ENCODE measurements at regions not wholly inside any gene's neighbourhood (a gene's known extent, or its start where the extent isn't known, plus 50 kb on each side); places are given as distances from the start of the nearest gene placed in this dataset.

DNA sequence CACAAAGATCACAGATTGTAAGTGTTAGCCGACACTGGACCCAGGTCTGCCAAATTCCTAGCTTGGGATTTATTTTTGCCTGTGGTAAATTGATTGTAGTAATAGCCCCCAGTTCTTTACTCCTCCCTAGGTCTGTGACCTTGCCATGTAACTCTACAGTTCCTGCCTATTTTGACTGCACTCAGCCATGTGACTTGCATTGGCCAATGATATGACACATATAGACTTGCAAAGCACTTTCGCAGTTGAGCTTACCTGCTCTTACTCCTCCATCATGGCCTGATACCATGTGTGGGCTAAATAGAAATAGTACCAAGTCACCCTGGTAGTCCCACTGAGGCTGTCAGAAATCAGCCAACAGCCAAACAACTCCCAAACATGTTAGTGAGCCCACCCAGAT lies 240.3 kb downstream of the DUSP6 start:
- H3K27me3 ChIP-seq = no peaks in the 10 kb centered on the region
- no peaks in the 10 kb centered on the region for H3K36me3 ChIP-seq
- peaks cover 0 to 6% of the 10 kb centered on the region in 2 donors for H3K9me3 ChIP-seq
- no peak for DNase-seq (ENCODE audit: low spot score in 2 of 2)
- TF ChIP-seq, protein P1, sequence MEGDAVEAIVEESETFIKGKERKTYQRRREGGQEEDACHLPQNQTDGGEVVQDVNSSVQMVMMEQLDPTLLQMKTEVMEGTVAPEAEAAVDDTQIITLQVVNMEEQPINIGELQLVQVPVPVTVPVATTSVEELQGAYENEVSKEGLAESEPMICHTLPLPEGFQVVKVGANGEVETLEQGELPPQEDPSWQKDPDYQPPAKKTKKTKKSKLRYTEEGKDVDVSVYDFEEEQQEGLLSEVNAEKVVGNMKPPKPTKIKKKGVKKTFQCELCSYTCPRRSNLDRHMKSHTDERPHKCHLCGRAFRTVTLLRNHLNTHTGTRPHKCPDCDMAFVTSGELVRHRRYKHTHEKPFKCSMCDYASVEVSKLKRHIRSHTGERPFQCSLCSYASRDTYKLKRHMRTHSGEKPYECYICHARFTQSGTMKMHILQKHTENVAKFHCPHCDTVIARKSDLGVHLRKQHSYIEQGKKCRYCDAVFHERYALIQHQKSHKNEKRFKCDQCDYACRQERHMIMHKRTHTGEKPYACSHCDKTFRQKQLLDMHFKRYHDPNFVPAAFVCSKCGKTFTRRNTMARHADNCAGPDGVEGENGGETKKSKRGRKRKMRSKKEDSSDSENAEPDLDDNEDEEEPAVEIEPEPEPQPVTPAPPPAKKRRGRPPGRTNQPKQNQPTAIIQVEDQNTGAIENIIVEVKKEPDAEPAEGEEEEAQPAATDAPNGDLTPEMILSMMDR (IDR thresholded peaks at IDR 0.05) = no peak
- H3K4me3 ChIP-seq = no peak overlapping the region
- intact Hi-C loops (cut with DNase I) = no loop called here
- H3K27ac ChIP-seq = no peak overlapping the region
- H3K4me1 ChIP-seq = no peaks in the 10 kb centered on the region

DNA sequence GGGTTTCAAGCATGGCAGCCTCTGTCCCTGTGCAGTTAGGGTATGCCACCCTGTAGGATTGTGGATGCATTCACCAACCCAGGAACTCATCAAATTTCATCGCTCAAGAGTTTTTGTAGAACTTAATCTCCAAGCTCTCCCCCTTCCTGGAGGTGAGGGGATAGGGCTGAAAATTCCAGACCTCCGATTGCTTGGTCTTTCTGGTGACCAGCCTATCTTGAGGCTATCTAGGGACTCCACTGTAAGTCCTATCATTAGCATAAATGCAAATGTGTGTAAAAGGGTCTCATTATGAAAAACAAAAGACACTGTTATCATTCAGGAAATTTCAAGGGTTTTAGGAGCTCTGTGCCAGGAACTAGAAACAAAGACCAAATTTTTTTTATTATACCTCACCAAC lies 244.0 kb downstream of the DUSP6 start:
- no peaks in the 10 kb centered on the region for H3K27me3 ChIP-seq
- no peaks in the 10 kb centered on the region for H3K4me1 ChIP-seq
- no peak overlapping the region for H3K27ac ChIP-seq
- intact Hi-C loops (cut with DNase I) = no loop called here
- no peaks in the 10 kb centered on the region for H3K36me3 ChIP-seq
- DNase-seq (ENCODE audit: low spot score in 2 of 2) = no peak
- no peaks in the 10 kb centered on the region for H3K9me3 ChIP-seq
- TF ChIP-seq, protein P1 (IDR thresholded peaks at IDR 0.05) = no peak
- H3K4me3 ChIP-seq = no peak overlapping the region

DNA sequence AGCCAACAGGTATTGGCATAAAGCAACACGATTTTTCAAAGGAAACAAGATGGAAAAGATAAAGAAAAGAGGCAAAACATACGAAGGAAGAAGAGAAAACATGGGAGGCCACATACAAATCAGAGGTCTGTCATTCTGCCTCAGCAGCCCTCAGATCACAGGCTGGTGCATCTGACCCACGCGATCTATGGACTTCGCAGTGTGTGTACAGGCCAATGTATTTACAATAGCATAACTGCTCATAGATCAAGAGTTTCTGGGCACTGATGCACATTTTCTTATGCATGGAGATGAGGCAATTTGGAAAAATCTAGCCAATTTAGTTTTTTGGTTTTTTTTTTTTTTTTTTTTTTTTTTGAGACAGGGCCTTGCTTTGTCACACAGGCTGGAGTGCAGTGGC lies 245.4 kb downstream of the DUSP6 start:
- TF ChIP-seq, protein P1 (IDR thresholded peaks at IDR 0.05) = no peak
- intact Hi-C loops (cut with DNase I) = no loop called here
- no peak for DNase-seq (ENCODE audit: low spot score in 2 of 2)

DNA sequence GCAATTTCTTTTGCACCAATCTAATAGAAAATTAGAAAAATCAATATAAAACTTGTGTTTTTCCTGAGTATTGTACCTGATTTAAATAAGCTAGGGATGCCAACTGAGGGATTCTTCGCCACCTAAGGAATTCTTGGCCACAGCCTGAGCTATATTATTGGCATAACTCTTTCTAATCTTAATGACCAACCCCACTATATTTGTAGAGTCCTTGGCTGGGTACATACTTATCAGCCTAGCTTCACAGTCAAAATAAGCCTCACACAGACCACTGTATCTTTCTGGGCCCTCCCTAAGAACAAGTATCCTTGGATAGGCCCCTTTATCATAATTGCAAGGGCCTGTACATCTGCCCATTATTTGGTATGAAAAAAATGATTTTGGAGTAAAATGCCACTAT lies 247.1 kb downstream of the DUSP6 start:
- no peaks in the 10 kb centered on the region for H3K27me3 ChIP-seq
- no peaks in the 10 kb centered on the region for H3K4me1 ChIP-seq
- no peaks in the 10 kb centered on the region for H3K9me3 ChIP-seq
- no peaks in the 10 kb centered on the region for H3K36me3 ChIP-seq
- H3K4me3 ChIP-seq = no peak overlapping the region
- DNase-seq (ENCODE audit: low spot score in 2 of 2) = no peak
- intact Hi-C loops (cut with DNase I) = no loop called here
- TF ChIP-seq, protein P1 (IDR thresholded peaks at IDR 0.05) = no peak
- H3K27ac ChIP-seq = no peak overlapping the region

More for the DNA sequence above, 245.4 kb downstream of the DUSP6 start:
- Histone ChIP-seq H3K9me3 (no peaks in the 10 kb centered on the region), H3K36me3 (no peaks in the 10 kb centered on the region), H3K4me3 (no peak overlapping the region), H3K27ac (no peak overlapping the region), H3K27me3 (no peaks in the 10 kb centered on the region), H3K4me1 (no peaks in the 10 kb centered on the region)

DNA sequence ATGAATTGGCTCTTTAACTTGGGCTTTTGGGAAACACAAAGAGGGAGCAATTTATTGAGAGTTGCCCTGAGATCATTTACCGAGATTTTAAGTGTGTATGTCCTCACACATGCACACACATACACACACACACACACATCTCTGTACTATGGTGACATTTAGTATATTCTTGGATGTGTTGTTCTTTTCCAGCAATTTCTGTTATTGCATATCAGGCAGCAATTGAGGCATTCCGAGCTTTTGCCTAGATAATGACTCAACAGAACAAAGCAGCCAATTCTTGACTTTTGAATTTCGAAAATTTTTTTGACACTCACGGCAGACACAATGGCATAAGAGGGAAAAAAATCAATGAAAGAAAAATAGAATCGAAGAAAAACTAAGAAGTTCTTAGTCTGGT lies 248.5 kb downstream of the DUSP6 start:
- Histone ChIP-seq H3K27me3 (no peaks in the 10 kb centered on the region), H3K4me3 (no peak overlapping the region), H3K9me3 (no peaks in the 10 kb centered on the region), H3K36me3 (no peaks in the 10 kb centered on the region), H3K4me1 (no peaks in the 10 kb centered on the region), H3K27ac (no peak overlapping the region)
- DNase-seq (ENCODE audit: low spot score in 2 of 2) = no peak
- intact Hi-C loops (cut with DNase I) = no loop called here
- TF ChIP-seq, protein P1 (IDR thresholded peaks at IDR 0.05) = no peak

DNA sequence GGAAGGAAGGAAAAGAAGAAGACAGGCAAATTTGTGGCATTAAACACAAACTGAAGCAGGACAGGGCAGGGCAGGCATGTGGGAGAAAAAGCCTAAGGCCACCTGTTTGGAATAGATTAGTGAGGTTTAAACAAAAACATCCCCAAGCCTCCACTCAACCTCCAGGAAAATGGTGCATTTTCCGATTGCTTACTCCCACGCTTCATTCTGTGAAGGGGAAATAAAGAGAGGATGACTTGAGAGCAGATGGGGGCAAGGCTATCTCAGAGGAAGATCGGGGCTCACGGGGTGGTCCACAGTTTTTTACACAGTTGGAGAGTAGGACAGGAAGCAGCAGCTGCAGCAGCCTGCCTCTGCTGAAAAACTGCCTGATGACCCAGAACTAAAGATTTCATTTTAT lies 250.9 kb downstream of the DUSP6 start:
- intact Hi-C loops (cut with DNase I) = no loop called here

More for the DNA sequence above, 250.9 kb downstream of the DUSP6 start:
- Histone ChIP-seq H3K9me3 (no peaks in the 10 kb centered on the region), H3K4me3 (no peak overlapping the region), H3K36me3 (no peaks in the 10 kb centered on the region), H3K27ac (no peak overlapping the region), H3K27me3 (no peaks in the 10 kb centered on the region), H3K4me1 (no peaks in the 10 kb centered on the region)
- DNase-seq (ENCODE audit: low spot score in 2 of 2) = no peak
- TF ChIP-seq, protein P1 (IDR thresholded peaks at IDR 0.05) = no peak
